GM19351 (cell line): ENCODE measurements at regions not wholly inside any gene's neighbourhood (a gene's known extent, or its start where the extent isn't known, plus 50 kb on each side); places are given as distances from the start of the nearest gene placed in this dataset.

Experiments
- ATAC-seq: cut with Tn5 transposase; IDR thresholded peaks from one replicate; pipeline ENCODE4 v1.9.1; 2021; ENCODE audit warnings: mild to moderate bottlenecking, moderate library complexity; ENCODE audit not compliant: unreplicated experiment

GRCh38 chr14:30482276-30482675 lies 76.7 kb upstream of the G2E3 start:
- ATAC-seq: no peak

- no peak for ATAC-seq
Observed at GRCh38 chr14:30484201-30484600, 74.8 kb upstream of the G2E3 start.

- no peak for ATAC-seq
Observed at GRCh38 chr14:30484976-30485375, 74.0 kb upstream of the G2E3 start.

DNA sequence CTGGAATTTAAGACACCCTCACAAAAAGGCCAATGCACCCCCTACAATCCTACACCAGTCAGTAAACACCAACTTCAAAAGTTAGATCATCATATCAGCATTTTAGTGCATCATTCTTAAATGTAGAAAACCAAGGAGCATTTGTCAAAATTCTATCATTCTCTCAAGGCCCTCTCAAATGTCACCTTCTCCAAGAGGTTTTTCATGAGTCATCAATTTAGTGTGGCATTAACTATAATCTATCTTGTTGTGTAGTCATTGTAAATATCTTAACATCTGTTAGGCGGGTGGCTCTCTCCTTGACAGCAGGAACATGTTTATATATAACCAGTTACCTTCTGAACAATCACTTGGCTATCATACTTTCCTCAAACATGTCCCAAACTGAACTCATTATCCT lies 62.1 kb upstream of the G2E3 start:
- no peak for ATAC-seq

DNA sequence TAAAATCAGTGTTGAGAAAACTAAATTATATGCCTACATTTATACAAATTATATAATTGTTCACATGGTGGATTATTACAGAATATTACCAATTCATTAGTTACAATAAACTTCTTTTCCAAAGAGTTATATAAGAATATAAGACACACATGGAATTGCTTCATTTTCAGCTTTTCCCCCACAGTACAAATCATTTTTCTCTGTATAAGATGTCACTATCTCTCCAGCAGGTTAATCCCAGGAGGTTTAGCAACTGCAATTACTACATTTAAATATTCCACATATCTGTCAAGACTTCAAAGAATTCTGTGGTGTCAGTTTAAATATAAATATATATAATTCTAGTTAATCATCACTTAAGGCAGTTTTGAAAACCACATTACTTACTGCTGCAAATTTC lies 59.6 kb upstream of the G2E3 start:
- ATAC-seq: no peak

DNA sequence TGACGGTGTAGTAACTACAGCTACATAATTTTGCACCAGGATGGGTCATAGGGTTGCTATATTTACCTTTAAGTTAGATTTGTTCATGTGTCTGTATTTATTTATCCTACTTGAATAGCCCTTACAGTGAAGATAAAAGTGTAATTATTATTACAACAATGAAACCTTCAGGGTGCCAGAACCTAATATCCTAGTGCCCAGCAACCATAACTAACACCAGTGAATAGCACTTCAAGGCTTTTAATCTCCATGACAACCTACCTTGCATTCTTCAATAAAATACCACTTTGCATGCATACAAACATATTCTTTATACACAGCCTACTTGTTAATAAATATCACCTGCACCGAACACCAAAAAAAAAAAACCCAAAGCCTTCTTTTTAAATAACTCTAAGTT lies 58.7 kb upstream of the G2E3 start:
- ATAC-seq: no peak

DNA sequence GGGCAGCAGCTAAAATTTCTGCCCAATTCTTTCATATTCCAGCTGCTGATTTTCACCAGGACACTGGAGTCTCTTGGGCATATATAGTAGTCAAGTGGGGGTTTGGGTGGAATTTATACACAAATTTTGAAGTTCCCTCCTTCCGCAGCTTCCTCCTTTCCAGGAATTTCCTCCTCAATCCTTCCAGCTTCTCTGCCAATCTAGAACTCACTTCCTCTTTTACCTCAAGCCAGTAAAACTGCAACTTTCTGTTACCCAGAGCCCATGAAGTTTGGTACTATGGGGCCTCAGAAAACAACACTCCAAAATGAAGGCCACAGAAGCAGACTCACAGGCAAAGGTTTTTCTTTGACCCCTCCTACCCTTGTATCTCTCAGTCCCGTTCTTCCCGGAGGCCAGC lies 51.7 kb upstream of the G2E3 start:
- ATAC-seq: no peak
